ENCODE measurements at regions not wholly inside any gene's neighbourhood (a gene's known extent, or its start where the extent isn't known, plus 50 kb on each side); places are given as distances from the start of the nearest gene placed in this dataset.

GRCh38 chr9:78971540-78971939 is 600.2 kb upstream of the TLE4 start:
- TF ChIP-seq POLR2A (IDR thresholded peaks at IDR 0.05; ENCODE audit: low read depth, low read length) (no peak), MAX (IDR thresholded peaks at IDR 0.05; ENCODE audit: insufficient read depth, insufficient read length) (no peak), FOS (IDR thresholded peaks at IDR 0.05; ENCODE audit: borderline replicate concordance, insufficient read depth, low read length) (no peak)
- TF ChIP-seq, protein P1, sequence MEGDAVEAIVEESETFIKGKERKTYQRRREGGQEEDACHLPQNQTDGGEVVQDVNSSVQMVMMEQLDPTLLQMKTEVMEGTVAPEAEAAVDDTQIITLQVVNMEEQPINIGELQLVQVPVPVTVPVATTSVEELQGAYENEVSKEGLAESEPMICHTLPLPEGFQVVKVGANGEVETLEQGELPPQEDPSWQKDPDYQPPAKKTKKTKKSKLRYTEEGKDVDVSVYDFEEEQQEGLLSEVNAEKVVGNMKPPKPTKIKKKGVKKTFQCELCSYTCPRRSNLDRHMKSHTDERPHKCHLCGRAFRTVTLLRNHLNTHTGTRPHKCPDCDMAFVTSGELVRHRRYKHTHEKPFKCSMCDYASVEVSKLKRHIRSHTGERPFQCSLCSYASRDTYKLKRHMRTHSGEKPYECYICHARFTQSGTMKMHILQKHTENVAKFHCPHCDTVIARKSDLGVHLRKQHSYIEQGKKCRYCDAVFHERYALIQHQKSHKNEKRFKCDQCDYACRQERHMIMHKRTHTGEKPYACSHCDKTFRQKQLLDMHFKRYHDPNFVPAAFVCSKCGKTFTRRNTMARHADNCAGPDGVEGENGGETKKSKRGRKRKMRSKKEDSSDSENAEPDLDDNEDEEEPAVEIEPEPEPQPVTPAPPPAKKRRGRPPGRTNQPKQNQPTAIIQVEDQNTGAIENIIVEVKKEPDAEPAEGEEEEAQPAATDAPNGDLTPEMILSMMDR (IDR thresholded peaks at IDR 0.05; ENCODE audit: extremely low read depth in 1 of 2, insufficient read depth in 1 of 2, low read depth in 1 of 2, low read length in 2 of 2): no peak
